Parathyroid adenoma (tissue), 2 donors: ENCODE measurements at regions not wholly inside any gene's neighbourhood (a gene's known extent, or its start where the extent isn't known, plus 50 kb on each side); places are given as distances from the start of the nearest gene placed in this dataset.

Source experiments
- H2AFZ ChIP-seq: fragments of 300-600 bp; sonication (generic); one replicate; pipeline ENCODE4 v1.7.0; 2017; ENCODE audit warnings: antibody characterized with exemption, mild to moderate bottlenecking
- H3K27ac ChIP-seq: fragments of 300-600 bp; sonication (generic); one replicate; pipeline ENCODE4 v1.7.0; 2017
- H3K27me3 ChIP-seq: fragments of 300-600 bp; sonication (generic); one replicate; pipeline ENCODE4 v1.7.0; 2017; ENCODE audit warnings: low read length; ENCODE audit not compliant: control insufficient read depth, insufficient read depth
- H3K36me3 ChIP-seq: fragments of 300-600 bp; sonication (generic); one replicate; pipeline ENCODE4 v1.7.0; 2017; ENCODE audit warnings: low read length; ENCODE audit not compliant: control insufficient read depth, insufficient read depth
- H3K4me1 ChIP-seq: fragments of 300-600 bp; sonication (generic); one replicate; pipeline ENCODE4 v1.7.0; 2017; ENCODE audit warnings: control low read depth
- H3K4me2 ChIP-seq: fragments of 300-600 bp; sonication (generic); one replicate; pipeline ENCODE4 v1.7.0; 2017; ENCODE audit warnings: low read length
- H3K4me3 ChIP-seq: fragments of 300-600 bp; sonication (generic); one replicate; pipeline ENCODE4 v1.7.0; 2017; ENCODE audit warnings: low read depth, low read length
- H3K79me2 ChIP-seq: fragments of 300-600 bp; sonication (generic); one replicate; pipeline ENCODE4 v1.7.0; 2017; ENCODE audit warnings: control low read depth
- H3K9ac ChIP-seq: fragments of 300-600 bp; sonication (generic); one replicate; pipeline ENCODE4 v1.7.0; 2017; ENCODE audit warnings: mild to moderate bottlenecking
- H3K9me3 ChIP-seq: fragments of 300-600 bp; sonication (generic); one replicate; pipeline ENCODE4 v1.7.0; 2017; ENCODE audit warnings: low read length; ENCODE audit not compliant: control insufficient read depth
- CTCF ChIP-seq: fragments of 300-600 bp; sonication (generic); IDR thresholded peaks from one replicate; pipeline ENCODE4 v1.7.0; 2017; ENCODE audit warnings: antibody characterized with exemption, mild to moderate bottlenecking
- donor health status: primary hyperparathyroidism.

GRCh38 chr12:23126794-23127193 is 501.8 kb downstream of the ETNK1 start:
- Histone ChIP-seq H3K9ac (no peak overlapping the region), H2AFZ (no peak overlapping the region), H3K27me3 (no peaks in the 10 kb centered on the region), H3K9me3 (no peaks in the 10 kb centered on the region), H3K4me1 (no peaks in the 10 kb centered on the region), H3K36me3 (no peaks in the 10 kb centered on the region), H3K4me2 (no peak overlapping the region), H3K27ac (no peak overlapping the region), H3K79me2 (no peaks in the 10 kb centered on the region), H3K4me3 (no peak overlapping the region)
- no peak for TF ChIP-seq CTCF

- no peak overlapping the region for H3K4me3 ChIP-seq
- no peak overlapping the region for H3K9ac ChIP-seq
- no peaks in the 10 kb centered on the region for H3K79me2 ChIP-seq
- no peak overlapping the region for H3K27ac ChIP-seq
- TF ChIP-seq CTCF, result no peak
- H3K4me2 ChIP-seq, result no peak overlapping the region
- H3K27me3 ChIP-seq, result no peaks in the 10 kb centered on the region
- no peaks in the 10 kb centered on the region for H3K36me3 ChIP-seq
- H3K4me1 ChIP-seq, result no peaks in the 10 kb centered on the region
- no peaks in the 10 kb centered on the region for H3K9me3 ChIP-seq
- no peak overlapping the region for H2AFZ ChIP-seq
Observed at GRCh38 chr12:23127701-23128100, 502.7 kb downstream of the ETNK1 start.

GRCh38 chr12:23128462-23128861 is 503.5 kb downstream of the ETNK1 start:
- no peak for TF ChIP-seq CTCF
- H3K4me2 ChIP-seq, result no peak overlapping the region
- H3K9me3 ChIP-seq, result no peaks in the 10 kb centered on the region
- no peaks in the 10 kb centered on the region for H3K27me3 ChIP-seq
- no peaks in the 10 kb centered on the region for H3K79me2 ChIP-seq
- H3K9ac ChIP-seq, result no peak overlapping the region
- no peak overlapping the region for H3K4me3 ChIP-seq
- no peak overlapping the region for H2AFZ ChIP-seq
- H3K36me3 ChIP-seq, result no peaks in the 10 kb centered on the region
- no peak overlapping the region for H3K27ac ChIP-seq
- H3K4me1 ChIP-seq, result no peaks in the 10 kb centered on the region

- H3K4me1 ChIP-seq, result no peaks in the 10 kb centered on the region
- H3K4me2 ChIP-seq, result no peak overlapping the region
- no peaks in the 10 kb centered on the region for H3K9me3 ChIP-seq
- H3K27me3 ChIP-seq, result no peaks in the 10 kb centered on the region
- H3K27ac ChIP-seq, result no peak overlapping the region
- no peaks in the 10 kb centered on the region for H3K79me2 ChIP-seq
- no peak for TF ChIP-seq CTCF
- H3K36me3 ChIP-seq, result no peaks in the 10 kb centered on the region
- no peak overlapping the region for H2AFZ ChIP-seq
- no peak overlapping the region for H3K9ac ChIP-seq
- H3K4me3 ChIP-seq, result no peak overlapping the region
Observed at GRCh38 chr12:23132357-23132756, 507.4 kb downstream of the ETNK1 start.

GRCh38 chr12:23133471-23133870 is 508.5 kb downstream of the ETNK1 start:
- no peak overlapping the region for H3K27ac ChIP-seq
- no peak for TF ChIP-seq CTCF
- no peak overlapping the region for H2AFZ ChIP-seq
- no peaks in the 10 kb centered on the region for H3K79me2 ChIP-seq
- H3K9me3 ChIP-seq, result no peaks in the 10 kb centered on the region
- H3K9ac ChIP-seq, result no peak overlapping the region
- H3K36me3 ChIP-seq, result no peaks in the 10 kb centered on the region
- H3K4me1 ChIP-seq, result no peaks in the 10 kb centered on the region
- H3K4me3 ChIP-seq, result no peak overlapping the region
- no peak overlapping the region for H3K4me2 ChIP-seq
- H3K27me3 ChIP-seq, result no peaks in the 10 kb centered on the region
